K562 (cell line): ENCODE measurements at regions not wholly inside any gene's neighbourhood (a gene's known extent, or its start where the extent isn't known, plus 50 kb on each side); places are given as distances from the start of the nearest gene placed in this dataset.
A peak's percentile ranks its signal among the peaks of the same experiment; 100 is the strongest.
"Not testable (repeated sequence)": the region's sequence is repeated elsewhere in the genome, so short reads cannot be mapped to it uniquely, and the experiment has no call there.

Source experiments
- FOXM1 ChIP-seq, 2 experiments: fragments of 450-650 bp in 1 of 2; sonication (generic) in 1 of 2; formaldehyde crosslinking in 1 of 2; IDR thresholded peaks; 2 replicates each; pipeline versions ENCODE4 v1.6.1 to v1.9.0; 2017 to 2022; ENCODE audit warnings: low read depth in 2 of 2, mild to moderate bottlenecking in 2 of 2, missing genetic modification reagents in 1 of 2, moderate library complexity in 1 of 2
- RCOR1 ChIP-seq, 2 experiments: IDR thresholded peaks; 2 replicates each; pipeline ENCODE4 v1.6.1; 2012; ENCODE audit warnings: low read depth in 2 of 2, low read length in 2 of 2, borderline replicate concordance in 1 of 2, improper control_type of control experiment in 1 of 2

GRCh38 chr5:71388184-71388583 lies 67.3 kb upstream of the BDP1 start:
- not testable (repeated sequence) for TF ChIP-seq FOXM1 (IDR thresholded peaks at IDR 0.05; ENCODE audit: low read depth); FOXM1 (CRISPR knock-in tag; IDR thresholded peaks at IDR 0.05; ENCODE audit: low read depth)
- peak in 1 of 2 experiments; percentile 87; a peak in 3 of 4 replicates for TF ChIP-seq RCOR1 (IDR thresholded peaks at IDR 0.05; ENCODE audit: borderline replicate concordance in 1 of 2, low read depth in 2 of 2, low read length in 2 of 2)
